Right lobe of liver (tissue), 4 donors: ENCODE measurements at regions not wholly inside any gene's neighbourhood (a gene's known extent, or its start where the extent isn't known, plus 50 kb on each side); places are given as distances from the start of the nearest gene placed in this dataset.

Experiments
- CTCF ChIP-seq, 4 donors: fragments of 200-600 bp in 3 of 4; fragments of 450-650 bp in 1 of 4; IDR thresholded peaks; one replicate each; pipeline versions ENCODE4 v1.5.1 to v1.8.0; 2016 to 2022; ENCODE audit warnings: antibody characterized with exemption in 4 of 4, mild to moderate bottlenecking in 2 of 4
- POLR2A ChIP-seq: fragments of 450-650 bp; IDR thresholded peaks from one replicate; pipeline ENCODE4 v1.6.1; 2017; ENCODE audit warnings: antibody characterized with exemption, mild to moderate bottlenecking
- donor health status: DM: no; HTN: no; CAD: no.
- donor health status: DM: no; HTN: no; CAD: no.
- donor health status: DM: no; HTN: yes; CAD: no.

DNA sequence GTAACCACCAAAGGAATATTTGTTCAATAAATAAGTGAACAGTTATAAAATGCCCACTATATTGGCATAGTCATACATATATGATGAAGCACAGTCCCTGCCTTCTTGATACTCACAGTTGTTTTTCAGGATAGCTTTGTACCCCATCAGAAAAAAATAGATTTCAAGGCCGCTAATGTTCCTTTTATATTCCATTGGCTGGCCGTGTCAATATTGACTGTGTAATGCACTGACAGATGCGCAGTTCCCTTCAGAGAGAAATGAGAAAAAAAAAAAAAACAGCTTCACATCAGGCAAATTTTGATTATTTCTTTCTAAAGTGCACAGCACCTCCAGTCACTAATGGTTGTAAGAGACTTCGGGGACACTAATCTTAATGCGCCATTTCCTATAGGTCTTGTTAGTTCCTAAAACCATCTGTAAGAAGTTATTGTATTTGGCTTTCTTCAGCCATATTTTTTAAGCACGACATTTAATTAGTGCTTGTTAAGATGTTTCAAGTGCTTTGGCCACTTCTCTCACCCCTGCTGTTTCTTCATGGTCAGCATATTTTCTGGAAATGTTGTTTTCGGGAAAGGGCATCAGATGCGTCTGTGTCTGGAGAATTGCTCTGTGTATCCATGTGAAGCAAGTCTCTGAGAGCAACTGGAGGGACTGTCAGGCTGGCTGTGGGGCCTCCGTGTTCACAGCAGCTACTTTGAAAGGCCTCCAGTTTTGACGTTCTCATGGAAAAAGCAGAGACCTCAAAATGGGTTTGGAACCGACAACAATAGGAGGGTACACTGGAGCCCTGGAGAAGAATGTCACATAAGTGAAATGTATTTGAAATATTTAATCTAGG, 378.3 kb downstream of the MTX2 start:
- TF ChIP-seq CTCF (IDR thresholded peaks at IDR 0.05) (no peak), POLR2A (no peak)
